NCI-H82 treated with DMSO at 0.1 percent for 48 hours (cell line): ENCODE measurements at regions not wholly inside any gene's neighbourhood (a gene's known extent, or its start where the extent isn't known, plus 50 kb on each side); places are given as distances from the start of the nearest gene placed in this dataset.
"Not testable (repeated sequence)": the region's sequence is repeated elsewhere in the genome, so short reads cannot be mapped to it uniquely, and the experiment has no call there.

Source experiments
- DNase-seq: peaks from one replicate; lab custom pipeline; 2025; ENCODE audit not compliant: unreplicated experiment; lab: John Stamatoyannopoulos, UW

DNA sequence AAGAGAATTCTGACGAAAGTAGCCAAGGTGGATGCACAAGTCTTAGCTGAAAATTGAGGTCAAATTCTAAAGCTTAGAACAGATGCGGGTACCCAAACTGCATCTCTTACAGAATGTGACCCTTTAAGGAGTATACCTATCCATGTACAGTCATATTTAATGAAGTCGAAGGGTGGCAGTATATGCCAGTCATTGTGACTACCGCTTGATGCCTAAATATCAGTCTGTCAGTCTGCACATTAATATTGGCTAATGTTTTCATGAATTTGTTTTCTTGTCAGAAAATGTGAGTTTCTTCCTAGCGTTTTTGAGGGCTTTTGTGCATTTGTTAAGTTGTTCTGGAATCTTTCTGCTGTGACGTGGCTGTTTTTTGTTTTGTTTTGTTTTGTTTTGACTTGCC is 264.5 kb upstream of the ELAVL2 start:
- no peak for DNase-seq

GRCh38 chr9:24073666-24074065 is 247.6 kb upstream of the ELAVL2 start:
- DNase-seq: no peak

DNA sequence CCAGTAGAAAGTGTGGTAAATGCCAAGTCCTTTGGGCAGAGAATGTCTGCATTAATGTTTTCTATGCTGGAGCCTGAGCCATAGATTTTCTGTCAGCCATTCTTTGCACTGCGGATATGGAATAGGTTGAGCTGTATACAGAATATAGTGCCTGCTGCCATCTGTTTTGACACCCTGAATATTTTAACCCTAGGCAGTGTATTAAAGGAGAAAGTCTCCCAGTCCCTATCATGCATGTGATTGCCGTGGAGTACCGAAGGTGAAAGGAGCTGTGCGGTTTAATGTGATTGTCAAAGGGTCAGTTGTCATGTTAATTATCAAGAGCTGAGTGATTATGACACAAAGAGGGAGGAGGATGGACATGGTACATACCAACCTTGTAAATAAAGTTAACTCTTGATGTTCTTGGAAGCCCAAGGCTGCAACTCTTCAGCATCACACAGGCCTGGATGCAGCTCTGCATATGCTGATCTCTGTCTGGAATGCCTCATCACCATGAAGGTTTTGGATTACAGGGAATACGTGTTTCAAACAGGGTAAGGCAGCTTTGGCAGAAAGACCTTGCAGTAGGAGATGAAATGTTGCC is 247.1 kb upstream of the ELAVL2 start:
- DNase-seq: no peak

DNA sequence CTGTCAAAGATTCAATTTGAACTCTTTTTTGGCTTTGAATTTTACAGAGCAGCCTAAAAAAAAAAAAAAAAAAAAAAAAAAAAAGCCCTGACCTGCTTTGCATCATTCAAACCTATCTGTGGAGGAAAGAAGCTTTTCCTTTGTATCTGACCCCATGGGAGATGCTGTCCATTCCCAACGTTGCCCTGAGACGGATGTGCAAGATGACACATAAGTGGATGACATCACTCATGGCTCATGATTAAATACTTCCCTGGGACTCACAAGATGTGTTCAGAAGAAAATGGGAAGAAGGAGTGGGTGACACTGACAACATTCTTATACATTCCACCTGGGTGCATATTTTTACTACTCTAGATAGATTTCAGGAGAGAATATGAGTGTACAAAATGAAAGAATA is 245.7 kb upstream of the ELAVL2 start:
- DNase-seq: no peak

DNA sequence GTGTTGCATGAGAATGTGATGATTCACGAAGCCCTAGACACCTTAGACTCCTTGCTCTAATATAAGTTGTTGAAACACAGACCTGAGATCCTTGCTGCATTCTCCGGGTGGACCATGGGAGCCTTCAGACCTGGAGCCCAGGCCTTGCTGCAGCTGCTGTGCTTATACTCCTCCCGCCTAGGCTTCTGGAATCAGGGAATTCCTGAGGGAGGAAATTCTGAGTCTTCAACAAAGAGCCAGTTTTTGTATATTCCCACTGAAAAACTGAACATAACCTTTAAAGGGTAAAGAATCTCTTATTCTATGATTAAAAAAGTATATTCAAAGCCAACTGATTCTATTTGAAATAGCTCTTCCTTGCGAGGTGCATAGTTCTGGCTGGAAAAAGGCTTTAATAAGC is 245.1 kb upstream of the ELAVL2 start:
- no peak for DNase-seq

- DNase-seq: not testable (repeated sequence)
These were observed 241.1 kb upstream of the ELAVL2 start for GRCh38 chr9:24067107-24067506.

DNA sequence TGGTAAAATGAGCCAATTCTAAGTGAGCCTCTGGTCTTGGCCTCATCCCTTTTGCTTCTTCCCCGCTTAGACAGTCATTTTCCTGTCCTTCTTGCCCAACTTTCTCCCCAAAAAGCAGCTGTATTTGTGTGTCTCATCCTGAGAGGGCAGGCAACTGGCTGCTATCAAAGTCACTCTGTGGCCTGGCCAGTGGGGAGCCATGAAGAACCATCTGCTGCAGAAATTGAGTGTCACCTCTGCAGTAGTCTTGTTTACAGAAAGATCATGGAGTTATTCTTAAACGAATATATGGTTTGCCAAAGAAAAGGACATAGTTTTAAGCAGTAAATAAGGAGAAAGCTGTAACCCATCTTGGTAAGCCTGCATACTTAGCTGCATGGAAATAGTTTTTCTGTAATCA is 233.6 kb upstream of the ELAVL2 start:
- no peak for DNase-seq

DNA sequence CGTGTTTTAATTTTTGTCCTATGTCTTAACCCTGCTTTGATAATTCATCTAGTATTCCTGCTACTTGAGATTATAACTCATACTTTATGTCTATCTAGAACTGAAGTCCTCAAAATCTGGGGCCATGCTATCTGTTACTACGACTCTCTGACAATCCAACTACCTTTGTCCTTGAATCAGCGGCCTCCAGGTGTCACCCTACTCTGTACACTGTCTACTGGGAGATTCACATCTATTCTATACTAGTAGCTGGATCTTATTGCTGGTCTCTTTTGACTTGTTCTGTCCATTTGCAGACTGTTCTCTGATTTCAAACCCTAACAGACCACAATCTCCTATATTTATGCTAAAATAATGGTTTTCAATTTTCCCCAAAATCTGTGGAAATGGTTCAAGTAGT is 225.5 kb upstream of the ELAVL2 start:
- DNase-seq: no peak

GRCh38 chr9:24050239-24050638 is 224.2 kb upstream of the ELAVL2 start:
- DNase-seq: not testable (repeated sequence)

- DNase-seq: no peak
These were observed 219.1 kb upstream of the ELAVL2 start for GRCh38 chr9:24045150-24045549.

DNA sequence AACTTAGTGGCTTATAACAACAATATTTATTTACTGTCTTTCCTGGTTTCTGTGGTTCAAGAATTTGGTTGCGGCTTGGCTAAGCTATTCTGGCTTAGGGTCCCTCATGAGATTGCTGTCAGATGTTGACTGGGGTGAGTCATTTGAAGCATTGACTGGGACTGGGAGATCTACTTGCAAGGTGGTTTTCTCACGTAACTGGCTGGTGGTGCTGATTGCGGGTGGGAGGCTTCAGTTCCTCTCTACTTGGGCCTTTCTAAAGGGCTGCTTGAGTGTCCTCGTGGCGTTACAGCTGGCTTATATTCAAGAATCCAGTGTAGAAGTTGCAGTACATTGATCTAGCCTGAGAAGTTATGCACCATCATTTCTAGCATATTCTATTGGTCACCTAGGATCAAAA is 218.5 kb upstream of the ELAVL2 start:
- DNase-seq: no peak

- peak; percentile 43 for DNase-seq
These were observed 215.2 kb upstream of the ELAVL2 start for GRCh38 chr9:24041160-24041690.

GRCh38 chr9:24036459-24036858 is 210.4 kb upstream of the ELAVL2 start:
- DNase-seq: peak; percentile 33

- DNase-seq: peak; percentile 49
These were observed 209.8 kb upstream of the ELAVL2 start for GRCh38 chr9:24035816-24036215.

GRCh38 chr9:24011881-24012280 is 185.8 kb upstream of the ELAVL2 start:
- DNase-seq: no peak

GRCh38 chr9:24011009-24011717 is 185.1 kb upstream of the ELAVL2 start:
- DNase-seq: peak; percentile 76

- no peak for DNase-seq
These were observed 183.3 kb upstream of the ELAVL2 start for GRCh38 chr9:24009322-24009721.

GRCh38 chr9:24007185-24007584 is 181.1 kb upstream of the ELAVL2 start:
- DNase-seq: no peak

GRCh38 chr9:23991874-23992273 is 165.8 kb upstream of the ELAVL2 start:
- DNase-seq: not testable (repeated sequence)

DNA sequence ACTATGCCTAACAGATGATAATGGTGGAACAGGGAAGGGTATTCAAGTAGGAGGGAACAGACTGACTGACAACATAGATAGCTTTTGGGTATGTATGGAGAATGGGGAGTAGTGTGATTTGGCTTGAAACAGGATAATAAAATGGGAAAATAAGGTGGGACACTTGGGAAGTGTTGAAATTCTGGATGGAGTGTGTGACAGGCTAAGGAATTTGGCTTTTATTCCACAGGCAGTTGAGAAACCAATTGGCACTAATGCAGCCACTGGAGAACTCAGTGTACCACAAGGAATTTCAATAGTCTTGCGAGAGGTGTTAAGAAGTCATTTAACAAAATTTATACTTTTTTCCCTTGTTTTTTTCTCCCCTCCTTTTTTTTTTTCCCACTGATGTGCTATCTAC is 153.5 kb upstream of the ELAVL2 start:
- DNase-seq: no peak

- DNase-seq: no peak
These were observed 136.1 kb upstream of the ELAVL2 start for GRCh38 chr9:23962101-23962500.

DNA sequence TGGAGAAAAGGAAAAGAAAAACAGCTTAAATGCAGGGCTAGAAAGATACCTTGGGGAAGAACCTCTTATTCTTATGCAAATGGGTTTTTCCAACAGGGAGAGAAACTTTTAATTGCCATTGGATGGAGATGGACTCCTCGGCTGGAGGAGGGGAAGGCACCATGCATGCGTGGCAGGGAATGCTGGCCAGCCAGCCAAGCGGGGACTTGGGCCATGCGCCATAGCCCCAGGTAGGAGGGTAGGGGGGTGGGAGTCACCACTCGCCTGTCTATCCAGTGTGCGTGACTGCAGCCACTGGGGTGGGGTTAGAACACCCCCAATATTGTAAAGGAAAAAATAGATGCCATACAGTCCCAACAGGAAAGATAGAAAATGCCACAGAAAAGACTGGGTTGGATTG is 119.9 kb upstream of the ELAVL2 start:
- no peak for DNase-seq

DNA sequence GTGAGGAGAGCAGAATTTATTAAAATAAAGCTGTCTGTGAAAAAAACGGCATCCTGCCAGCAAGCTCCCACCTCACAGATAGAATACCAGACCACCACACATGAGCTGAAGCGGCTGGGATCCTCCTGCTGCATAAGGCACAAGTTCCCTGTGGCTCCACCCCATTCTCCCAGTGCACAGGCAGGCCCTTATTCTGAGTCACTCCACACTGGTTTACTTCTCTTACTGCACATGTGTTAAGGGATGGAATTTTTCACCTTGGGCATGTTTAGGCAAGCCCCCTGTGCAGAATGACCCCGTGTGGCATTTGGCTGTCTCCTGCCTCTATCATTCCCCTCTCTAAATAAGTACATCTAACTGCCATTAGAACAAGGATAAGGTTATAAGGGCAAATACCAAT is 115.0 kb upstream of the ELAVL2 start:
- DNase-seq: no peak
